ENCODE measurements at regions not wholly inside any gene's neighbourhood (a gene's known extent, or its start where the extent isn't known, plus 50 kb on each side); places are given as distances from the start of the nearest gene placed in this dataset.

DNA sequence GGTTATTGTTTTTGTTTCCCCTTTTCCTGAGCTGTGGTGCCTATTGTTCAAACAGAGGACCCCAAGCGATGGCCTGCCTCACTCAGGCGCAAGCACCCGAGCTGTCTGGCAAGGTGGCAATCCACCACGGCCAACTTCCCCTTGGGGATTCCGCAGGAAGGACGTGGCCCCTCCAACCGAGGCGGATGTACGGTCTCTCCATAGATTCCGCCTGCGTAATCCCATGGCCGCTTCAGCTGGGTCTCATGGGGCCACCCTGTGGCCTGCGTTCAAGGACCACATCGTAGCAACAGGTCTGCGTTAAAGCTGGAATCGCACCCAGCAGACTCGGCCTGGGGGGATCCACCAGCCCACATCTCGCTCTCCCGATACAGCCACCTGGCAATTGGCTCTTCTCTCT is 79.9 kb downstream of the CEBPB start:
- H3K9me3 Mint-ChIP-seq = no peaks in the 10 kb centered on the region
- Histone ChIP-seq H3K9me3 (ENCODE audit: control insufficient read depth, insufficient read depth, low read length) (no peaks in the 10 kb centered on the region), H3K27me3 (ENCODE audit: control insufficient read depth, insufficient read depth, low read length) (peaks cover 12% of the 10 kb centered on the region), H3K36me3 (ENCODE audit: control insufficient read depth, insufficient read depth, low read length) (no peaks in the 10 kb centered on the region), H3K4me1 (ENCODE audit: control insufficient read depth, insufficient read depth, low read length) (peaks cover 39% of the 10 kb centered on the region), H3K4me3 (ENCODE audit: low read length) (no peak overlapping the region), H3K27ac (ENCODE audit: low read length) (no peak overlapping the region)
- H3K4me3 Mint-ChIP-seq = no peak overlapping the region
- ATAC-seq (peak in 2 of 3 donors; percentile 46 to 52), DNase-seq (peak in 1 of 2 donors; percentile 12)
- WGBS (ENCODE audit: insufficient coverage) = 6% methylated on average over 19 of the region's 19 CpGs
- intact Hi-C loops (cut with micrococcal nuclease) = no loop called here
- peaks cover 27 to 29% of the 10 kb centered on the region in 2 donors for H3K27me3 Mint-ChIP-seq (ENCODE audit: low read depth in 2 of 2)
- no peak for TF ChIP-seq CTCF (IDR thresholded peaks at IDR 0.05)
- no peaks in the 10 kb centered on the region for H3K36me3 Mint-ChIP-seq
- no peak overlapping the region for H3K27ac Mint-ChIP-seq
- peaks cover 0 to 33% of the 10 kb centered on the region in 2 donors for H3K4me1 Mint-ChIP-seq

GRCh38 chr20:50271176-50271575 is 80.5 kb downstream of the CEBPB start:
- H3K27me3 Mint-ChIP-seq (ENCODE audit: low read depth in 2 of 2) = peaks cover 33 to 34% of the 10 kb centered on the region in 2 donors
- no peak for TF ChIP-seq CTCF (IDR thresholded peaks at IDR 0.05)
- ATAC-seq = no peak
- peaks cover 42% of the 10 kb centered on the region for H3K4me1 ChIP-seq (ENCODE audit: control insufficient read depth, insufficient read depth, low read length)
- intact Hi-C loops (cut with micrococcal nuclease) = no loop called here
- H3K9me3 Mint-ChIP-seq = no peaks in the 10 kb centered on the region
- H3K27ac Mint-ChIP-seq = peak overlapping the region in 1 of 2 donors; percentile 26
- H3K36me3 Mint-ChIP-seq = no peaks in the 10 kb centered on the region
- peaks cover 12% of the 10 kb centered on the region for H3K27me3 ChIP-seq (ENCODE audit: control insufficient read depth, insufficient read depth, low read length)
- no peak overlapping the region for H3K4me3 Mint-ChIP-seq
- peaks cover 5 to 33% of the 10 kb centered on the region in 2 donors for H3K4me1 Mint-ChIP-seq
- WGBS (ENCODE audit: insufficient coverage) = 53% methylated on average over 6 of the region's 7 CpGs
- DNase-seq = no peak
- H3K36me3 ChIP-seq (ENCODE audit: control insufficient read depth, insufficient read depth, low read length) = no peaks in the 10 kb centered on the region
- H3K4me3 ChIP-seq (ENCODE audit: low read length) = no peak overlapping the region
- H3K27ac ChIP-seq (ENCODE audit: low read length) = no peak overlapping the region
- H3K9me3 ChIP-seq (ENCODE audit: control insufficient read depth, insufficient read depth, low read length) = no peaks in the 10 kb centered on the region

DNA sequence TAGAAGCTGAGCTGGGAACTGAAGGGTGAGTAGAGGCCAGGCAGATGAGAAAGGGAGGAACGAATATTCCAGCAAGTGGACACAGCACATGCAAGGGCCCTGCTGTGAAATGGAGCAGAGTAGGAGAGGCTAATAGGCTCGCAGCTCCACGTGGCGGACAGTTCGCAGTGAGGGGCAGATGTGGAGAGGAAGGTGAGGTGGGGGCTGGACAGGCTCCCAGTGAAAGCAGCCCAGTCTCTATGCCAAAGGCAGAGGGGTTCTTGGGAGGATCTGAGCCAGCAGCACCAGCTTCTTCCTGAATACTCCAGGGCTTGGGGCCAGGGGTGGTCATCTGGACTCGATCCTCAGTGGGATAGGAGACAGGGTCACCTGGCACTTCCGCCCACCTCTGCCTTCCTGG is 81.0 kb downstream of the CEBPB start:
- DNase-seq (no peak), ATAC-seq (no peak)
- no peaks in the 10 kb centered on the region for H3K36me3 ChIP-seq (ENCODE audit: control insufficient read depth, insufficient read depth, low read length)
- Mint-ChIP-seq H3K9me3 (no peaks in the 10 kb centered on the region), H3K4me3 (no peak overlapping the region), H3K4me1 (peaks cover 5 to 34% of the 10 kb centered on the region in 2 donors), H3K27me3 (ENCODE audit: low read depth in 2 of 2) (peaks cover 33 to 34% of the 10 kb centered on the region in 2 donors), H3K36me3 (no peaks in the 10 kb centered on the region), H3K27ac (peak overlapping the region in 1 of 2 donors; percentile 26)
- no peak for TF ChIP-seq CTCF (IDR thresholded peaks at IDR 0.05)
- H3K9me3 ChIP-seq (ENCODE audit: control insufficient read depth, insufficient read depth, low read length) = no peaks in the 10 kb centered on the region
- 68% methylated on average over 7 of the region's 7 CpGs for WGBS (ENCODE audit: insufficient coverage)
- H3K4me3 ChIP-seq (ENCODE audit: low read length) = no peak overlapping the region
- H3K27ac ChIP-seq (ENCODE audit: low read length) = peak overlapping the region; percentile 12
- H3K27me3 ChIP-seq (ENCODE audit: control insufficient read depth, insufficient read depth, low read length) = peaks cover 12% of the 10 kb centered on the region
- intact Hi-C loops (cut with micrococcal nuclease) = no loop called here
- peaks cover 47% of the 10 kb centered on the region for H3K4me1 ChIP-seq (ENCODE audit: control insufficient read depth, insufficient read depth, low read length)

GRCh38 chr20:50272030-50272723 is 81.5 kb downstream of the CEBPB start:
- Histone ChIP-seq H3K27me3 (ENCODE audit: control insufficient read depth, insufficient read depth, low read length) (peaks cover 12% of the 10 kb centered on the region), H3K27ac (ENCODE audit: low read length) (no peak overlapping the region), H3K9me3 (ENCODE audit: control insufficient read depth, insufficient read depth, low read length) (no peaks in the 10 kb centered on the region), H3K36me3 (ENCODE audit: control insufficient read depth, insufficient read depth, low read length) (no peaks in the 10 kb centered on the region), H3K4me3 (ENCODE audit: low read length) (no peak overlapping the region), H3K4me1 (ENCODE audit: control insufficient read depth, insufficient read depth, low read length) (peaks cover 52% of the 10 kb centered on the region)
- intact Hi-C loops (cut with micrococcal nuclease) = no loop called here
- Mint-ChIP-seq H3K36me3 (no peaks in the 10 kb centered on the region), H3K4me1 (peaks cover 5 to 34% of the 10 kb centered on the region in 2 donors), H3K4me3 (no peak overlapping the region), H3K27ac (no peak overlapping the region), H3K27me3 (ENCODE audit: low read depth in 2 of 2) (peaks cover 37 to 39% of the 10 kb centered on the region in 2 donors), H3K9me3 (no peaks in the 10 kb centered on the region)
- no peak for DNase-seq
- no peak for TF ChIP-seq CTCF (IDR thresholded peaks at IDR 0.05)
- no peak for ATAC-seq
- WGBS (ENCODE audit: insufficient coverage) = 16% methylated on average over 7 of the region's 8 CpGs
